NCI-H748 (cell line): ENCODE measurements at regions not wholly inside any gene's neighbourhood (a gene's known extent, or its start where the extent isn't known, plus 50 kb on each side); places are given as distances from the start of the nearest gene placed in this dataset.
A peak's percentile ranks its signal among the peaks of the same experiment; 100 is the strongest.

Source experiments
- DNase-seq: peaks from one replicate; lab custom pipeline; 2025; ENCODE audit not compliant: unreplicated experiment; lab: John Stamatoyannopoulos, UW

GRCh38 chr5:7012057-7012456 is 298.8 kb downstream of the TENT4A start:
- no peak for DNase-seq

GRCh38 chr5:7014611-7015010 is 301.4 kb downstream of the TENT4A start:
- DNase-seq = no peak

- DNase-seq = peak; percentile 50
Observed at GRCh38 chr5:7015586-7016256, 302.5 kb downstream of the TENT4A start.

GRCh38 chr5:7016999-7017747 is 303.9 kb downstream of the TENT4A start:
- peak; percentile 60 for DNase-seq

- no peak for DNase-seq
Observed at GRCh38 chr5:7018198-7018597, 305.0 kb downstream of the TENT4A start.

GRCh38 chr5:7018601-7019000 is 305.4 kb downstream of the TENT4A start:
- DNase-seq = no peak

- no peak for DNase-seq
Observed at GRCh38 chr5:7036192-7036835, 323.1 kb downstream of the TENT4A start.

GRCh38 chr5:7039074-7039473 is 325.8 kb downstream of the TENT4A start:
- DNase-seq = no peak

GRCh38 chr5:7040111-7040510 is 326.9 kb downstream of the TENT4A start:
- no peak for DNase-seq

- DNase-seq = no peak
Observed at GRCh38 chr5:7043797-7044196, 330.6 kb downstream of the TENT4A start.

- peak; percentile 100 for DNase-seq
Observed at GRCh38 chr5:7047511-7048261, 334.5 kb downstream of the TENT4A start.

- no peak for DNase-seq
Observed at GRCh38 chr5:7050986-7051385, 337.8 kb downstream of the TENT4A start.

- no peak for DNase-seq
Observed at GRCh38 chr5:7053125-7053524, 339.9 kb downstream of the TENT4A start.

GRCh38 chr5:7053528-7054209 is 340.4 kb downstream of the TENT4A start:
- DNase-seq = peak; percentile 43

- DNase-seq = no peak
Observed at GRCh38 chr5:7066471-7067235, 329.3 kb upstream of the ADCY2 start.

- no peak for DNase-seq
Observed at GRCh38 chr5:7068156-7068555, 327.8 kb upstream of the ADCY2 start.

- no peak for DNase-seq
Observed at GRCh38 chr5:7068899-7069298, 327.0 kb upstream of the ADCY2 start.

- DNase-seq = no peak
Observed at GRCh38 chr5:7072188-7072587, 323.8 kb upstream of the ADCY2 start.

GRCh38 chr5:7073666-7074065 is 322.3 kb upstream of the ADCY2 start:
- DNase-seq = no peak

GRCh38 chr5:7074176-7074575 is 321.8 kb upstream of the ADCY2 start:
- DNase-seq = peak; percentile 39
